Lower lobe of right lung (tissue), 2 donors: ENCODE measurements at regions not wholly inside any gene's neighbourhood (a gene's known extent, or its start where the extent isn't known, plus 50 kb on each side); places are given as distances from the start of the nearest gene placed in this dataset.

ENCODE experiments used
- ATAC-seq, 2 donors: fragments of 200-7000 bp; cut with Tn5 transposase; one replicate each; pipeline ENCODE4 v1.9.1; 2020 to 2022; ENCODE audit warnings: mild to moderate bottlenecking in 2 of 2, moderate library complexity in 2 of 2
- DNase-seq: peaks from one replicate; pipeline ENCODE4 v3.0.0-alpha.2; 2020
- H3K27ac ChIP-seq: fragments of 200-600 bp; one replicate; pipeline ENCODE4 v1.8.0; 2022
- H3K27me3 ChIP-seq: fragments of 200-600 bp; one replicate; pipeline ENCODE4 v1.8.0; 2022; ENCODE audit warnings: low read depth
- H3K36me3 ChIP-seq: fragments of 200-600 bp; one replicate; pipeline ENCODE4 v1.8.0; 2022; ENCODE audit warnings: mild to moderate bottlenecking
- H3K4me1 ChIP-seq: fragments of 200-600 bp; one replicate; pipeline ENCODE4 v1.8.0; 2022
- H3K4me3 ChIP-seq: fragments of 200-600 bp; one replicate; pipeline ENCODE4 v1.8.0; 2022; ENCODE audit warnings: mild to moderate bottlenecking
- H3K9me3 ChIP-seq: fragments of 200-600 bp; one replicate; pipeline ENCODE4 v1.8.0; 2022
- intact Hi-C: fragments of 100-400 bp; cut with DNase I; formaldehyde crosslinking; loops from one replicate; pipeline ENCODE4 v1.11.0; 2022
- TF ChIP-seq, protein P1 (sequence below): fragments of 200-600 bp; IDR thresholded peaks from one replicate; pipeline ENCODE4 v1.8.0; 2022; ENCODE audit warnings: antibody characterized with exemption, mild to moderate bottlenecking
- donor health status: DM: no; HTN: yes; CAD: no; lungs with severe emphysema.

DNA sequence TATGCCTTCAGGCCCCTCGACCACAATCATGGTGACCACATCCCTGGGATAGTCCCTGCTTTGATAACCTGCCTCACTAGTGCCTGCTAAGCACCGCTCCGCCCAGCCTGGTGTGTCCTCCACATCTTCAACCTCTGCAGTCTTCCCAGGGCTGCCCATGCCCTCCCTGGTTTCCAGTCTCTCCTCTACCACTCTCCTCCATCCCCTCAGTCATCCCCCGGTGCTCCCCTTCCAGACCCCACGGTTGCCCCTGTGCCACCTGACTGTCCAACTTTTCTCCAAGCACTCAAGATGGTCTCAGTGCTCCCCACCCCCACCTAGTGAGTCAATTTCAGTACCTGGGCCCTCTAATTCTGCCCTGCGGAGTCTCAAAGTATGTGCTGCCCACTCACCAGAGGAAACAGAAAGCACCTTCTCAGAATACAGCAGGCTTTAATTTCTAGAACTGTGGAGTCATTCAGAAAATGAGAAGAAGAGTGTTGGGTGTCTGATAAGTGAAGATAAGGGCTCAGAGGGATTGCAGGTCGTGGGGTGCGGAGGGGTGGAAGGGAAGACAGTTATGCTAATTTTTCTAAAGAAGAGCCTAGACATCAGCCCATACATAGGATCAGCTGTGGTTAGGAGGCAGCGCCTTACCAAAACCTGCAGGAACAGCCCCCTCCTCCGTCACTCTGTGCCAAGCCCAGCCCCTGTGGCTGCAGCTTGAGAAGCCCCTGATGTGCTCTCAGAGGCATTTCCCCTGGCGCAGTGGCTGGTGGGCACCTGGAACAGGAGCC lies 53.6 kb upstream of the CAB39 start:
- TF ChIP-seq, protein P1, sequence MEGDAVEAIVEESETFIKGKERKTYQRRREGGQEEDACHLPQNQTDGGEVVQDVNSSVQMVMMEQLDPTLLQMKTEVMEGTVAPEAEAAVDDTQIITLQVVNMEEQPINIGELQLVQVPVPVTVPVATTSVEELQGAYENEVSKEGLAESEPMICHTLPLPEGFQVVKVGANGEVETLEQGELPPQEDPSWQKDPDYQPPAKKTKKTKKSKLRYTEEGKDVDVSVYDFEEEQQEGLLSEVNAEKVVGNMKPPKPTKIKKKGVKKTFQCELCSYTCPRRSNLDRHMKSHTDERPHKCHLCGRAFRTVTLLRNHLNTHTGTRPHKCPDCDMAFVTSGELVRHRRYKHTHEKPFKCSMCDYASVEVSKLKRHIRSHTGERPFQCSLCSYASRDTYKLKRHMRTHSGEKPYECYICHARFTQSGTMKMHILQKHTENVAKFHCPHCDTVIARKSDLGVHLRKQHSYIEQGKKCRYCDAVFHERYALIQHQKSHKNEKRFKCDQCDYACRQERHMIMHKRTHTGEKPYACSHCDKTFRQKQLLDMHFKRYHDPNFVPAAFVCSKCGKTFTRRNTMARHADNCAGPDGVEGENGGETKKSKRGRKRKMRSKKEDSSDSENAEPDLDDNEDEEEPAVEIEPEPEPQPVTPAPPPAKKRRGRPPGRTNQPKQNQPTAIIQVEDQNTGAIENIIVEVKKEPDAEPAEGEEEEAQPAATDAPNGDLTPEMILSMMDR, result no peak
- no peaks in the 10 kb centered on the region for H3K9me3 ChIP-seq
- H3K4me3 ChIP-seq, result no peak overlapping the region
- DNase-seq (no peak), ATAC-seq (peak in 1 of 2 donors; percentile 7)
- H3K27ac ChIP-seq, result peak overlapping the region; percentile 65
- intact Hi-C loops, result no loop called here
- no peaks in the 10 kb centered on the region for H3K27me3 ChIP-seq
- H3K36me3 ChIP-seq, result no peaks in the 10 kb centered on the region
- peaks cover 49% of the 10 kb centered on the region for H3K4me1 ChIP-seq

DNA sequence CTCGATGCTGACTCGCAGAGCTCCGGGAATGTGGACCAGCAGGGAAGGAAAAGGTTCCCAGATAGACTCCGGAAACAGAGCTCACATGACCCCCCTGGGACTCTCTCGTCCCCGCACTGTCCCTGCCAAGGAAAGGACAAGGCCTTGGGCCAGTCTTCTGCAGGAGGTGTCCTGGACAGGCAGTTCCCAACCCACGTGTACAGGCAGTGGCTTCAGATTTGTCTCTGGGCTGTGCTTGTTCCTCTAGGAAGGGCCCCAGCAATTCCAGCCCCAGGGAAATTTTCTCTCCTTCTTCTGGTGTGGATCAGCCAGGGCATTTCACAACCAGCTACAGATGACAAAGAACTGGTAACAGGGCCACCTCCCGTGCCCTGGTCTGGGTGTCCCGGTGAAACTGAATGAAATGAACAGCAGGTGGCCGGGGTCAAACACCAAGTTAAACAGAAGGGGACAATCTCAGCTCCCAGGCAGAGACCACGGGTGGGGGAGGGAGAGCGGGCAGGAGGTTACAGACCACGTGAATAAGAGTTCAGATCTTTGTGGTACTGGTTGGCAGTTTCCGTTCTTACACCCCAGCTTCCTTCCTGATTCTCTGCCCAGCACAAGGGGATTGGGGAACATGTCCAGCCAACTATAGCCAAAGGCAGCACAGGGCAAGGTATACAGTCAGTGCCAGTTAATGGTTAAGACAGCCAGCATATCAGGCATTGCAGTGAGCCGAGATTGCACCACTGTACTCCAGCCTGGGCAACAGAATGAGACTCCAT lies 52.2 kb upstream of the CAB39 start:
- intact Hi-C loops, result no loop called here
- TF ChIP-seq, protein P1, result no peak
- Histone ChIP-seq H3K27me3 (no peaks in the 10 kb centered on the region), H3K4me1 (peaks cover 63% of the 10 kb centered on the region), H3K36me3 (no peaks in the 10 kb centered on the region), H3K9me3 (no peaks in the 10 kb centered on the region), H3K27ac (peak overlapping the region; percentile 65), H3K4me3 (no peak overlapping the region)
- ATAC-seq (peak; percentile 75 to 79), DNase-seq (peak; percentile 75)

DNA sequence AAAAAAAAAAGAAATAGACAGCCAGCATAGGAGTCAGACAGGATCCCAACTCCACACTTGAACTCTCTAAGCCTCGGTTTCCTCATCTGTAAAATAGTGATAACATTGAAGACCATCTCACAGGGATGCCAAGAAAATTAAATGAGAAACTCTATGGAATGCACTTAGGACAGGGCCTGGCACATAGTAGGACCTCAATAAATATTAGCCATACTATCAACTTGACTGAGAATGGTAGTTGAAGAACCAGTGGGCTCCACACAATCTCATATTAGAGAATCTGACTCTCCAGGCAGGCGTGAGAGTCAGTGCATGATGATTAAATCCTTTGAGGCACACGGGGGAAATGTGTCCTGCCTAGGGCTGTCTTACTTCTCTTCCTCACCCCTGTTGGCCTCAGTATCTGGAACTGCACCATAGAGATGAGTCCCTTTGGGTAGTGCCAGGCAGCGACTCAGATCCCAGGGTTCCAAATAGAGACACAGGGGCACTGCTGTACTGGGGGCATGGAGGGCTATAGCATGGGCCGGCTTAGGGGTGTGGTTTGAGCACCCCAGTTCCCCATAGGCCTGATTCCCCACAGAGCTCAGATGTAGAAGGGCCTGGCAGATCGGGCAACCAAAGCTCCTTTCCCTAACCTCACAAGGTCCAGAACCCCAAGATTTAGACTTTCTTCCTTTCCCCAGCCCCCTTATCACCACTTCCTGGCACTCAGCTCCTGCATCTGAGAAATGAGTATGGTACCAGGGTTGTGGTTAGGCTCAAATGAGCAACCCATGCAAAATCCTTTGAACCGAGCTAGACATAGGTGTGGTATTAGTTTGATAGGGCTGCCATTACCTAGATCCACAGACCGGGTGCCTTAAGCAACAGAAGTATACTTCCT lies 51.3 kb upstream of the CAB39 start:
- TF ChIP-seq, protein P1, result no peak
- DNase-seq (no peak), ATAC-seq (peak in 1 of 2 donors; percentile 19)
- H3K4me1 ChIP-seq, result peaks cover 64% of the 10 kb centered on the region
- intact Hi-C loops, result no loop called here
- no peak overlapping the region for H3K4me3 ChIP-seq
- no peaks in the 10 kb centered on the region for H3K27me3 ChIP-seq
- H3K27ac ChIP-seq, result peak overlapping the region; percentile 49
- H3K36me3 ChIP-seq, result no peaks in the 10 kb centered on the region
- no peaks in the 10 kb centered on the region for H3K9me3 ChIP-seq
